Neural crest cell (in vitro differentiated cells): ENCODE measurements at regions not wholly inside any gene's neighbourhood (a gene's known extent, or its start where the extent isn't known, plus 50 kb on each side); places are given as distances from the start of the nearest gene placed in this dataset.

Experiments
- DNase-seq: peaks from one replicate; pipeline ENCODE4 v3.0.0; 2021; ENCODE audit warnings: low read depth, mixed read lengths, low spot score
- H3K27ac Mint-ChIP-seq: one replicate; pipeline ENCODE4 v1.8.0; 2021; ENCODE audit warnings: mild to moderate bottlenecking, mixed read lengths; ENCODE audit not compliant: unreplicated experiment
- H3K27me3 Mint-ChIP-seq: 2 replicates; pipeline ENCODE4 v1.8.0; 2021; ENCODE audit warnings: low read depth, mild to moderate bottlenecking, mixed read lengths
- H3K36me3 Mint-ChIP-seq: 2 replicates; pipeline ENCODE4 v1.8.0; 2021; ENCODE audit warnings: low read depth, mild to moderate bottlenecking, mixed read lengths
- H3K4me1 Mint-ChIP-seq: 2 replicates; pipeline ENCODE4 v1.8.0; 2021; ENCODE audit warnings: mixed read lengths
- H3K4me3 Mint-ChIP-seq: one replicate; pipeline ENCODE4 v1.8.0; 2021; ENCODE audit warnings: mild to moderate bottlenecking, mixed read lengths
- H3K9me3 Mint-ChIP-seq: 2 replicates; pipeline ENCODE4 v1.8.0; 2021; ENCODE audit warnings: mixed read lengths
- TF ChIP-seq, protein P1 (sequence below): fragments of 200-600 bp; sonication (generic); conservative IDR thresholded peaks from 2 replicates; pipeline ENCODE4 v1.5.0; 2021; ENCODE audit warnings: antibody characterized with exemption, mild to moderate bottlenecking

DNA sequence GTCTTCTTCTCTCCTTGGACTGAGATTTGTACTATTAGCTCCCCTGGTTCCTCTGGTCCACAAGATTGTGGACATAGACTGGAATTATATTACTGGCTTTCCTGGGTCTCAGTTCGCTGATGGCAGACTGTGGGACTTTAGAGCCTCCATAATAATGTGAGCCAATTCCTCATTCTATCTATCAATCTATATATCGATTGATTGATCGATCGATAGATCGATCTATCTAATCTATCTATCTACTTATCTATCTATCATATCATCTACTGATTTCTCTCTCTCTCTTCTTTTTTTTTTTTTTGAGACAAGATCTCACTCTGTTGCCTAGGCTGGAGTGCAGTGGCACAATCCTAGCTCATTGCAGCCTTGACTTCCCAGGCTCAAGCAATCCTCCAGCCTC lies 51.5 kb upstream of the DDR1 start:
- Mint-ChIP-seq H3K36me3 (no peaks in the 10 kb centered on the region), H3K27ac (no peak overlapping the region), H3K27me3 (no peaks in the 10 kb centered on the region), H3K4me3 (no peak overlapping the region), H3K4me1 (peaks cover 14% of the 10 kb centered on the region), H3K9me3 (no peaks in the 10 kb centered on the region)
- TF ChIP-seq, protein P1, sequence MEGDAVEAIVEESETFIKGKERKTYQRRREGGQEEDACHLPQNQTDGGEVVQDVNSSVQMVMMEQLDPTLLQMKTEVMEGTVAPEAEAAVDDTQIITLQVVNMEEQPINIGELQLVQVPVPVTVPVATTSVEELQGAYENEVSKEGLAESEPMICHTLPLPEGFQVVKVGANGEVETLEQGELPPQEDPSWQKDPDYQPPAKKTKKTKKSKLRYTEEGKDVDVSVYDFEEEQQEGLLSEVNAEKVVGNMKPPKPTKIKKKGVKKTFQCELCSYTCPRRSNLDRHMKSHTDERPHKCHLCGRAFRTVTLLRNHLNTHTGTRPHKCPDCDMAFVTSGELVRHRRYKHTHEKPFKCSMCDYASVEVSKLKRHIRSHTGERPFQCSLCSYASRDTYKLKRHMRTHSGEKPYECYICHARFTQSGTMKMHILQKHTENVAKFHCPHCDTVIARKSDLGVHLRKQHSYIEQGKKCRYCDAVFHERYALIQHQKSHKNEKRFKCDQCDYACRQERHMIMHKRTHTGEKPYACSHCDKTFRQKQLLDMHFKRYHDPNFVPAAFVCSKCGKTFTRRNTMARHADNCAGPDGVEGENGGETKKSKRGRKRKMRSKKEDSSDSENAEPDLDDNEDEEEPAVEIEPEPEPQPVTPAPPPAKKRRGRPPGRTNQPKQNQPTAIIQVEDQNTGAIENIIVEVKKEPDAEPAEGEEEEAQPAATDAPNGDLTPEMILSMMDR: no peak
- no peak for DNase-seq

DNA sequence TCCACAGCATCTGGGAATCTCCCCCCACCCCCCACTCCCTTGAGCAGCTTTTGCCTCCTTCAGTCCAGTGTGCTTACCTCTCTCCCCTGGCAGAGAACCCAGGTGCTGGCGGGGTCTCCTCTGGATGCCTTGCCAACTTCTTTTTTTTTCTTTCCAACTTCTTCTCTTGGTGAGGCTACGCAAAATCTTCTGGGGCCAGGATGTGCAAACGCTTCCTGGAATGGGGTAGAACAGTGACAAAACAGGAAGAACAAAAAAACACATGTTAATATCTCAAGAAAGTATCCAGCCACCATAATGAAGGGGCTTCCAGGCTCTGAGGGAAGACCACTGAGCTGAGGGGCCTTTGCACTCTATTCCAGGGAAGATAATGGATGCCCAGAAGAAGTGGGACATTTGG lies 53.9 kb upstream of the DDR1 start:
- Mint-ChIP-seq H3K36me3 (no peaks in the 10 kb centered on the region), H3K27ac (no peak overlapping the region), H3K27me3 (no peaks in the 10 kb centered on the region), H3K4me1 (peaks cover 10% of the 10 kb centered on the region), H3K9me3 (no peaks in the 10 kb centered on the region), H3K4me3 (no peak overlapping the region)
- TF ChIP-seq, protein P1: no peak
- DNase-seq: no peak

DNA sequence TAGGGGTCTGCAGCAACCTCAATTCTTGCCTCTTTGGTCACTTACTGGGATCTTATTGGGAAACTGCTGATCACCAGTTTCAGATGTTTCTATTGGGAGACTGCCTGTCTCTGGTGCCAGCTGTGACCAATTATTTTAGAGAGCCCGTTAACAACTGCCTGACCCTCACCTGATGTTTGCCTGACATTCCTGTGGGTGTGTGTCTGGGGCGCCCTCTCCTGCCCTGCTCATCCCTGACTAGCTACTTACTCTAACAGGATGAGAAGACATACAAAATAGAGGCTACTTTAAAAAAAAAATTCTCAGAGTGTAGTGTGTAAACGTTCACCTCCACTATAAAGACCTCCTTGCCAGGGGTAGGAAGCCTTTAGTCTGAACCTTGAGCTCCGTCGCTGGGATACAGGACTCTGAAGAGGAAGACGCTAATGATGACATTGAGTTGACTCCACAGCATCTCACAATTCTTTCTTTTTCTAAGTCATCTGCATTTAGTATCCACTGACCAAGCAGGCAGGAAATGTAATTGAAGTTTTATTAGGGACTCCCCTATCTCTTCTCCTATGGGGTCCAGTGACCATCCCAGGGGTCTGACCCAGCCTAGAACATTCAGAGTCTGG lies 54.6 kb upstream of the DDR1 start:
- no peak for DNase-seq
- Mint-ChIP-seq H3K27ac (no peak overlapping the region), H3K4me3 (no peak overlapping the region), H3K4me1 (peaks cover 10% of the 10 kb centered on the region), H3K9me3 (no peaks in the 10 kb centered on the region), H3K27me3 (no peaks in the 10 kb centered on the region), H3K36me3 (no peaks in the 10 kb centered on the region)
- TF ChIP-seq, protein P1: no peak

DNA sequence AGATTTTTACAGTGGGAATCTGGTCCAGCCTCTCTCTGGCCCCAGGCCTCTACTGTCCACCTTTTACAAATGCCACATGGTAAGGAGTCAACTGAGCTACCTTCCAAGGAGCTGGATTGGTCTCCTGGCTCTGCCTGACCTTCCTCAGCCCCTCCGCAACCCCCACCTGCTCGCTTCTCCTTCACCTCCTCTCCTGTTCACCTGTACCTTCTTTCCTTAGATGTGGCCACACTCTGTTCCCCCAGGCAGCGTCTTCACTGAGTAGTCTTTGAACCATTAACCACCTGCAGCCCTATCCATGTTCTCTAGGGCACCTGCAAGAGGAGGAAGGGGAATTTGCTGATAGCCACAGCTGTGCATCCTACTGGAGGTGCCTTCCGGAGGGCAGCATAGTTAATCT lies 55.3 kb upstream of the DDR1 start:
- no peaks in the 10 kb centered on the region for H3K27me3 Mint-ChIP-seq
- no peaks in the 10 kb centered on the region for H3K36me3 Mint-ChIP-seq
- TF ChIP-seq, protein P1: no peak
- no peak for DNase-seq
- H3K27ac Mint-ChIP-seq: peak overlapping the region; percentile 88
- H3K4me1 Mint-ChIP-seq: peaks cover 10% of the 10 kb centered on the region
- no peaks in the 10 kb centered on the region for H3K9me3 Mint-ChIP-seq
- no peak overlapping the region for H3K4me3 Mint-ChIP-seq

DNA sequence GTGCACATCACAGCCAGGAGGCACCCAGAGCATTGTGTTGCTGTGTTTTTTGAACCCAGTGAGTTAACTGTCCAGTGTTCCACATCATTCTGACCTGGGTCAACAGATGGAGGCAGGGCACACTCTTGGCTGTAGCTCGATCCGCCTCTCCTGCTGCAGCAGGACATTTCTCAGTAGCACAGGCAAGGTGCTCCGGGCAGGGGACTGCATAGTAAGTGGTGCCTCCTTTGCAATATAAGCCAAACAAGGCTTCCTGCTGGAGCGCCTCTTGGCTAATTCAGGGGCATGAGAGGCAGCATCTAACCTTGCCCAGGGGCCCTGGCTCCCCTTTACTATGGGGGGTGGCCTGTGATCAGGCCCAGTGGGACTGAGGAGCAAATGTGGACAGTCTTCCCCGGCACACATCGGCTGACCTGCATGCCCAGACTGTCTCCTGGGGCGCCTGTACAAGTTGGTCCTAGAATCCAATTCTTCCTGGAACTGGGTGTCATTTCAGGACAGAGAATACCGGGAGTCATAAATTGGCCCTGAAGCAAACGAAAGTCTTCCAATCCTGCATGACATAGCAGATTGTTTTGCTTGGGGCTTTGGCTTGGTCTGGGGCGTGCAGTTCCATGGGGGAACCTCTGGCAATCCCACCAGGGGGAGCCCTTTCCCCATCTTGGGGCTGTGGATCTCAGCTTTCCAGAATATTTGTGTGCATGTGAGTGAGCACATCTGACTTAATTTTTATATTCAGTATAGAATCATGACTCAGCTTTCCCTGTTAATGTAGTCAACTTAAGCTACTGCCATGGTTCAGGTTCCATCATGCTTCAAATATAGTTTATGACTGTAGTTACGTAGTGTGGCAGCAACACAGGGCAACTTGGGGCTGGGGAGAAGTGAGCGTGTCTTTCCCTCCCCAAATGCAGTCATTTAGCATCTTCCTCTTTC lies 56.0 kb upstream of the DDR1 start:
- peaks cover 10% of the 10 kb centered on the region for H3K4me1 Mint-ChIP-seq
- peak overlapping the region; percentile 10 for H3K27ac Mint-ChIP-seq
- no peak overlapping the region for H3K4me3 Mint-ChIP-seq
- peak; percentile 95 for DNase-seq
- no peaks in the 10 kb centered on the region for H3K36me3 Mint-ChIP-seq
- TF ChIP-seq, protein P1: peak; percentile 97
- no peaks in the 10 kb centered on the region for H3K27me3 Mint-ChIP-seq
- H3K9me3 Mint-ChIP-seq: no peaks in the 10 kb centered on the region
